ENCODE measurements at regions not wholly inside any gene's neighbourhood (a gene's known extent, or its start where the extent isn't known, plus 50 kb on each side); places are given as distances from the start of the nearest gene placed in this dataset.
"Not testable (repeated sequence)": the region's sequence is repeated elsewhere in the genome, so short reads cannot be mapped to it uniquely, and the experiment has no call there.

GRCh38 chr4:30866346-30866745, 146.2 kb downstream of the PCDH7 start:
- DNase-seq (ENCODE audit: low spot score) = no peak
- intact Hi-C loops (cut with DNase I) = loop anchor here in 1 of 2 donors (10.0 kb wide), 1 partner anchor 142 kb away; the partner anchor contains the start of gene PCDH7

- intact Hi-C loops (cut with DNase I) = loop anchor here in 1 of 2 donors (10.0 kb wide), 1 partner anchor 142 kb away; the partner anchor contains the start of gene PCDH7
Observed at GRCh38 chr4:30866907-30867306, 146.7 kb downstream of the PCDH7 start.

DNA sequence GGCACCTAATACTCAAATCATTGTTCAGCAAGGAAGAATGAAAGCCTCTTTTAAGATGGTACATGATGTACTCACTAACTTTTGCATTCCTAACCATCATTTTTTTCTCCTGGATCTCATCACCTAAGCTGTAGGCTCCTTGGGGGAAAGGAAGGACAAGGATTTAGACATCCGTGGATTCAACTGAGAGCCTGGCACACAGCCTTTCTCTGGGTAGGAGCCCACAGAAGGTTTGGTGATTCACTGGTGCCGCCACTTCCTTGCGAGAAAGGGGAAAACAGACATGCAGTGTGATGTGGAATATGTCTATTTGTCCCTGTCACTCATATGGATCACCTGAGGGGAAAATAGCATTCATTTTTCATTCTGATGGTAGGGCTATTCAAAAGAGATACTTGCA, 147.3 kb downstream of the PCDH7 start:
- intact Hi-C loops (cut with DNase I) = loop anchor here in 1 of 2 donors (10.0 kb wide), 1 partner anchor 143 kb away; the partner anchor contains the start of gene PCDH7
- no peak for DNase-seq (ENCODE audit: low spot score)

More at GRCh38 chr4:30866907-30867306, 146.7 kb downstream of the PCDH7 start:
- no peak for DNase-seq (ENCODE audit: low spot score)

GRCh38 chr4:30868111-30868895, 148.1 kb downstream of the PCDH7 start:
- intact Hi-C loops (cut with DNase I) = loop anchor here in 1 of 2 donors (10.0 kb wide), 1 partner anchor 144 kb away; the partner anchor contains the start of gene PCDH7
- no peak for DNase-seq (ENCODE audit: low spot score)

GRCh38 chr4:30869387-30869786, 149.2 kb downstream of the PCDH7 start:
- not testable (repeated sequence) for DNase-seq (ENCODE audit: low spot score)
- intact Hi-C loops (cut with DNase I) = loop anchor here in 1 of 2 donors (10.0 kb wide), 1 partner anchor 145 kb away; the partner anchor contains the start of gene PCDH7

DNA sequence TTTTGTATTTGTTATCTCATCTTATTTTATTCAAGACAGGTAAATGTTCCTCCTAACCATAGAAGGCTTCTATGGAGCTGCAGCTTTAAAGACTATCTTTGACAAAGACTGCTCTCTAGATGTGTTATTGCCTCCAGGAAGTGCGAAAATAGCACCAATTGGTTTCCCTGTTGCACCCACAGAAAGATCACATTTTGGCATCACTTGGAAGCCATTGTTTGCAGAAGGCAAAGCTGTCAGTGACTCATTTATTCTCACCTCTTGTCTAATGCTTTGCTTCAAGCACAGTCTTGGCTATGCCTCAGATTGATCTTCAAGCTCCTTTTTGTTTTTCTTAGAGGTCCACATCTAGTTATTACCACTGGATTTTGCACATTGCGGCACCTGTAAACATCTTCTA, 150.3 kb downstream of the PCDH7 start:
- DNase-seq (ENCODE audit: low spot score) = no peak
- intact Hi-C loops (cut with DNase I) = no loop called here

GRCh38 chr4:30875658-30876269, 155.6 kb downstream of the PCDH7 start:
- intact Hi-C loops (cut with DNase I) = no loop called here
- no peak for DNase-seq (ENCODE audit: low spot score)

- DNase-seq (ENCODE audit: low spot score) = no peak
- intact Hi-C loops (cut with DNase I) = no loop called here
Observed at GRCh38 chr4:30879855-30880598, 159.9 kb downstream of the PCDH7 start.

- intact Hi-C loops (cut with DNase I) = no loop called here
- DNase-seq (ENCODE audit: low spot score) = no peak
Observed at GRCh38 chr4:30881985-30882384, 161.8 kb downstream of the PCDH7 start.

DNA sequence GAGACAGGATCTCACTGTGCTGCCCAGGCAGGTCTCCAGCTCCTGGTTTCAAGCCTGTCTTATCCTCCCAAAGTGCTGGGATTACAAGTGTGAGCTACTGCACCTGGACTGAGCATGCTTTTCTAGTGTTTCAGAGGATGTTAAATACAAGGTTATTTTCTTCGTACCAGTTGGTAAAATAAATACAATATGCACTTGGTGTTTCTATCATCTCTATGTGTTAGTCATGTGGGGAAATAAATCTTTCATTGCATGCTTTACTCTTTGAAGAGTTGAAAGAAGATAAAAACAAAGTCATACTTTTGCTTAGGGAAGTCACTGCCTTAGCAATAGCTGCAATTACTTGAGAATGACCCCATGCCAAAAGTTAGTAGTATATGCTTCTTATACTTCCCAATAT, 162.3 kb downstream of the PCDH7 start:
- intact Hi-C loops (cut with DNase I) = no loop called here
- DNase-seq (ENCODE audit: low spot score) = no peak

DNA sequence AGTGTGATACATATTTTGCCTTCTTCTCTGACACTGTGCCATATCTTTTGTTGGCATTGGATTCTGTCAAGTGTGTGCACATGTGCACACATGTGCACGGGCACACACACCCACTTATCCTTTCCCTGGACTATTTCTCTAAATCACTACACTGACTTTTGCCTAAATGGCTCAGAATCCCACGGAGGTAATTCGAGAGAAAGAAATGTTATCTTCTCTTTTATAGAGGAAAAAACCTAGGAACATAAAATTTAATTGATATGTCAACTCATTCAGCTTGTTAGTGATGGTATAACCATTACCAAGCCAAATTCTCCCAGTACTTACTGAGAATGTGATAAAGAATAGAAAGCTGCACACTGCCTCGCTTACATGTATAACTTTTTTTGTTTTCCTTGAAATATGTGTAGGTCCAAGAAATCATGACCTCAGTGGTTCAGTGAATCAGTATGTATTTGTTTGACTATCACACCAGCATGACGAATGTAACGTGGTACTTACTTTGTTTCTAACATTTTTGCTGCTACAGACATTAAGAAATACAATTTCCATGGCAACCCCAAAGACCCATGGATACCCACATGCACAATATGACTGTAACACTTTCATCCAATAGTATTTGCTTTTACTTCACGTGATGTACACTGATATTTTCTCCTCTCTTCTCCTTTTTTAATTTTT, 163.0 kb downstream of the PCDH7 start:
- intact Hi-C loops (cut with DNase I) = no loop called here
- DNase-seq (ENCODE audit: low spot score) = no peak

DNA sequence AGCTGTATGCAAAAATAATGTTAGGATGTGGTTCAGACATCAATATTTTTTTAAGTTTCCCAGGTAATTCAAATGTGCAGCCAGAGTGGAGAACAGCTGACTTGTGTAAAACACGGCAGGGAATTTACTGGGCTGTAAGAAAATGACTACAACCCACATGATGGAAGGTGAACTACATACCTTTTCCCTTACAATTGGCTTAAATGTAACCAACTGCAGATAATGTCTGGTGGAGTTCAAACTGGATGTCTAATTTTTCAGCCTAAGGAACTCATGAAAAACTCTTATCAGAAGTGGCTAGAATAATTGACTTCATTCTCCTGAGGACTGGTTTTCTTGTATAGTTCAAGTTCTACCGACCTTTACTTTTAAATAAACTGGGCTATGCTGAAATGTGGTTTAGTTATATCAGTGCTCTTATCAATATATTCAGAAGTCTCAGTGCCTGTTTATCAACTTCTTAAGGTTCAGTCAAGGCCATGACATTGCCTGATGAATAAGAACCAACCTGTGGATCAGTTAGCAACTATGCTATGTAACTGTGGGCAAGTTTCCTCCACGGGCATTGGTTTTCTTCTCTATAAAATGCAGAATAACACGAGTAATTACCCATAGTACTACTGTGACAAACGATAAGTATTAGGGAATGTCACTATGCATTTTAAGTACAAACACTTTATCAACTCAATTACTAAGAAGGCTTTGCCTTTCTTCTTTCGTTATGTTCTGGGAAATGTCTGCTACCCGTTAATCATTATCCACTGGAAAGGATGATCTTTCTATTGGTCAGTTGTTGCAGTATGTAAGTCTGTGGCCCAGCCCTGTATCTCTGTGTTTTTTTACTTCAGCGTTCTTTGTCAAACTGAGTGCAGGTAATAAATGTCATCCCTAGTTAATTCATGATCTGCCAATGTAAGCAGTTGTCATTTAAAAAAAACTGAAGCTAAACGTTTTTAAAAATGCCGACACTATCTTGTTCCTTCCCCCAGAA, 181.6 kb downstream of the PCDH7 start:
- intact Hi-C loops (cut with DNase I) = no loop called here
- DNase-seq (ENCODE audit: low spot score) = no peak

- no peak for DNase-seq (ENCODE audit: low spot score)
- intact Hi-C loops (cut with DNase I) = no loop called here
Observed at GRCh38 chr4:30903502-30904214, 183.5 kb downstream of the PCDH7 start.

- no peak for DNase-seq (ENCODE audit: low spot score)
- intact Hi-C loops (cut with DNase I) = no loop called here
Observed at GRCh38 chr4:30904215-30904555, 184.0 kb downstream of the PCDH7 start.

- intact Hi-C loops (cut with DNase I) = no loop called here
- DNase-seq (ENCODE audit: low spot score) = no peak
Observed at GRCh38 chr4:30904588-30904987, 184.4 kb downstream of the PCDH7 start.

GRCh38 chr4:30912098-30912714, 192.0 kb downstream of the PCDH7 start:
- intact Hi-C loops (cut with DNase I) = no loop called here
- no peak for DNase-seq (ENCODE audit: low spot score)
